GM11168 (cell line): ENCODE measurements at regions not wholly inside any gene's neighbourhood (a gene's known extent, or its start where the extent isn't known, plus 50 kb on each side); places are given as distances from the start of the nearest gene placed in this dataset.

Experiments used
- in situ Hi-C: fragments of 300-500 bp; cut with MboI; formaldehyde crosslinking; loops from one replicate; pipeline ENCODE4 v1.12.0; 2022; ENCODE audit warnings: low sequenced_read_pairs; ENCODE audit not compliant: unreplicated experiment

DNA sequence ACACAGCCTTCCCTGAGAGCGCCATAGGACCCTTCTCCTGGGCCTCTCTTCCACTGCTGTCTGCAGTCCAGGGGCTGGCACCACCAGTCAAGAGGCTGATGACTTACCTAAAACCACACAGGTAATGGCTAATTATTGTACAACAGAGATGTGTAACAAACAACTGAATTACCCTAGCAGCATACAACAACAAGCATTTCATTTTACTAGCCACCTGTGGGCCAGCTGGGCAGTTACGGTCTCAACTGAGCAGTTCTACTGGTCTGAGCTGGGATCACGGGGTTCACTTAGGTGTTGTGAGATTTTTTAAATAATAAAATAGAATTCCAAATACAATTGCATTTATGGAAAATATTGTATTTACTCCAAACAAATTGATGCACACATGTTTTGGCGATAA is 431.9 kb downstream of the TNS3 start:
- in situ Hi-C loops, result no loop called here

DNA sequence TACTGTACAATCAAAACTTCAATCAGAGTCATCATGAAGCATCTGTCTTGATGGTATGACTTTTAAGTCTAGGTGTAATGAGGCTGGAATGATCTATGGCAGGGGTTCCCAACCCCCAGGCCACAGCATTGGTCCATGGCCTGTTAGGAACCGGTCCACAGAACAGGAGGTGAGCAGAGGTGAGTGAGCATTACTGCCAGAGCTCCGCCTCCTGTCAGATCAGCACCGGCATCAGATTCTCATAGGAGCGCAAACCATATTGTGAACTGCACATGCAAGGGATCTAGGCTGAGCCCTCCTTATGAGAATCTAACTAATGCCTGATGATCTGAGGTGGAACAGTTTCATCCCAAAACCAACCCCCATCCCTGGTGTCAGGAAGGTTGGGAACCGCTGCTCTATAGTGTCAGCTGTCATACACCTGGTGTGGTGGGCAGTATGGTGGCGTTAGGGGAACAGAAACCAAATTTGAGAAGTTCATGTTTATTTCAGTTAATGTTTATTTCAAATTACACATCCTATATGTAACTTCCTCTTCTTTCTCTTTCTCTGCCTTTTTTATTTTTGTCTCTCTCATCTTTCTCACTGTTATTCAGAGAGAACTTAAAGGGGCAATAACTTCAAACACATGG is 432.6 kb downstream of the TNS3 start:
- in situ Hi-C loops, result no loop called here

- in situ Hi-C loops, result no loop called here
These were observed 433.2 kb downstream of the TNS3 start for GRCh38 chr7:47148536-47149207.

GRCh38 chr7:47147213-47147631 is 434.7 kb downstream of the TNS3 start:
- in situ Hi-C loops, result no loop called here

- in situ Hi-C loops, result no loop called here
These were observed 435.9 kb downstream of the TNS3 start for GRCh38 chr7:47145982-47146381.

- in situ Hi-C loops, result no loop called here
These were observed 436.7 kb downstream of the TNS3 start for GRCh38 chr7:47145186-47145725.

DNA sequence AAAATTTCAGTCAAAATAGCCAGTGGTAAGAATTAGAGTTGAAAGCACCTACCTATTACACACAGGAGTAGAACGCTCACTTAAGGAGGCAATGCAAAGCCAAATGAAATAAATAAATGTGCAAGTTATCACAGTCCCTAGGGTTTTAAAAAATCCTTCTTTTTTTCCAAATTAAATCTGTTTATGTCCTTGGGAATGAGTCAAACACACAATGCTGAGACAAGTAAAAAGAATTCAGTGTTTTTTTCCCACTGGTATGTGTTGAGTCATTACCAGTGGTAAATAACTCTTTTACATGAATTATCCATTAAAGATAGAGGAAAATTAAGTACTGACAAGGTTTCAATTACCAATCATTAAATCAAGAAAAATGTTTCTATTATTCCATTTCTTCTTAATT is 438.6 kb downstream of the TNS3 start:
- in situ Hi-C loops, result no loop called here

- in situ Hi-C loops, result no loop called here
These were observed 439.1 kb downstream of the TNS3 start for GRCh38 chr7:47142867-47143175.

- in situ Hi-C loops, result no loop called here
These were observed 439.6 kb downstream of the TNS3 start for GRCh38 chr7:47142169-47142866.

- in situ Hi-C loops, result no loop called here
These were observed 449.4 kb downstream of the TNS3 start for GRCh38 chr7:47132471-47132870.

- in situ Hi-C loops, result no loop called here
These were observed 453.2 kb downstream of the TNS3 start for GRCh38 chr7:47128700-47129099.

- in situ Hi-C loops, result no loop called here
These were observed 456.4 kb downstream of the TNS3 start for GRCh38 chr7:47125529-47125928.

DNA sequence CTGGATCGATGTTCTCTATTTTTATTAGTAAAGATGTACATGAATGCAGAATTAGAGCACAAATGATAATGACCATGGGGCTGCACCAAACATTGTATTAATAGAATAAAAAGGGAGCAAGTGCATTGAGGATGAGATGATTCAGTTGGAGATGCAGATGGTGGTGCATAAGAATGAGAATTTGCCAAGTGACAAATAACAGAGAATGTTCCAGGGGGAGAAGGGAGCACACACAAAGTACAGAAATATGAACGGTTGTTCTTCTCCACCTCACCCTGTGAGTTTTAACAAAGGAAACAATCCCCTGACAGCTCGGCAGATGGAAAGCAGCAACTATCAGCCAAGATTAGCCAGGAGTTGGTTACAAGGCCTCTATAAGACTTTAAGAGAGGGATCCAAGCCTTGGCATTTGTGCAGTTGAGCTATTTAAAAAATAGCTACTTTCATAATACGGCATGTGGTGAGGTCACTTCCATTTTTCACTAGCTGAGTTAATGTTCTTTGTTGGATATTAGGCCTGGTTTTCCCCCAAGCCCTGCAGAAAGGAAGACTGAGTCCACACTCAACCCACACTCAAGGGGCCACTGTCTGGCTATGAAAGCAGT is 462.5 kb downstream of the TNS3 start:
- in situ Hi-C loops, result no loop called here

DNA sequence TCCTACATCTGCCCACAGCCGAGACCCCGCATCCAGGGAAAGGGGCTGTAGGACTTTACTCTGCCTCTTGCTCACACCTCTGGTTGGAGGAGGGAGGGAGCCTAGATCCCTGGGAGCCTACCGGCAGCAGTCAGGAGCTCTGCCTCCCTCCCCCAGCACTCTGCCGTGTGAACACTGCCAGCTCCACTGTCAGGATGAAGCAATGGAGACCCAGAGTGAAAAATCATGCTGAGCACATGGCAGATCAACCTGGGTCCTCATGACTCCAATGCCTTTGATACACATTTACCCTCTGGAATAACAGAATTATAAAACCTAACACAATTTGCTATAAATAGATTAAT is 477.7 kb downstream of the TNS3 start:
- in situ Hi-C loops, result no loop called here

GRCh38 chr7:47103498-47104205 is 478.3 kb downstream of the TNS3 start:
- in situ Hi-C loops, result no loop called here

DNA sequence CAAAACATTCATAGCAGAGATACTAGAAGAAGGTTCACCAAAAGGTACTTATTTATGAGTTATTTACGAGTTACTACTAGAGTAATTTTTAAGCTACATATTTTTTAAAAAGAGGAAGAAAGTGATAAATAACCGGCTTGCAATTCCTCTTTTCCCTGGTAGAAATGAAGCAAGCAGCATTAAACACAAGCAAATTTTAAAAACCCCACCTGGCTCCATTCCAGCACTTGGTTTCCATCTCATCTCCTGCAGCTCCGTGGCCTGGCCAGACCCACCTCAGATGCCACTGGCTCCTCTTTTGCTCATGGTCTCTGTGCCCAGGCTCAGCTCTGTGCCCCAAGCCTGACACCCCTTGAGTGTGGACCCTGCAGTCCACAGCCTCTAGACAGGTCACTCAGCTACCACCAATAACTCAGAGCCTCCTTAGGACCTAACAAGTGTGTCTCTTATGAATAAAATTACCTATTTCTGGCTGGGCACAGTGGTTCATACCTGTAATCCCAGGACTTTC is 479.5 kb downstream of the TNS3 start:
- in situ Hi-C loops, result no loop called here

DNA sequence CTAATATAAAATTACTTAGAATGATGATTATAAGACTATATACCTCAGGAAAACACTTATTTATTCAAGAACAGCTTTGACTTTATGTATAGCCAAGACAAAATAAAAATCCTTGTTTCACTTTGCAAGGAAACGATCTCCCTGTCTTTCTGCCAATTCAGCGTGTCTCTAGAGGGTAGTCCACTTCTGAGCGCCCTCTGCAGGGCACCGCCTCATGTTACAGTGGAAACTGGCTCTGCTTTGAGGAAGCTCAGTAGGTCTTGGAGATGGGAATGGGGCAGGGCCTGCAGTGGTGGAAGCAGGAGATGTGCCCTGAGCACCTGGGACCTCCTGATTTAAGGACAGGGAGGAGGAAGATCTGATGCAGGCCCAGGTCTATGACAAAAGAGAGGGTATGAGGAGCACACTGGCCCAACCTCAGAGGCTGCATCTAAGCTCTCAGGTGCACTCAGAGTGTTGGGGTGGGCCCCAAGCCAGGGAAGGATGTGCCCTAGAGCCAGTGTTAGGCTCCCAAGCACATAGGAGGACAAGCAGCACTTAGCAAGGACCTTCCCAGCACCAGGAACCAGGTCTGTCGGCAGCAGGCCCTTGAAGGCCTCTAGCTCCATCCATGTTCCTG is 481.0 kb downstream of the TNS3 start:
- in situ Hi-C loops, result no loop called here

DNA sequence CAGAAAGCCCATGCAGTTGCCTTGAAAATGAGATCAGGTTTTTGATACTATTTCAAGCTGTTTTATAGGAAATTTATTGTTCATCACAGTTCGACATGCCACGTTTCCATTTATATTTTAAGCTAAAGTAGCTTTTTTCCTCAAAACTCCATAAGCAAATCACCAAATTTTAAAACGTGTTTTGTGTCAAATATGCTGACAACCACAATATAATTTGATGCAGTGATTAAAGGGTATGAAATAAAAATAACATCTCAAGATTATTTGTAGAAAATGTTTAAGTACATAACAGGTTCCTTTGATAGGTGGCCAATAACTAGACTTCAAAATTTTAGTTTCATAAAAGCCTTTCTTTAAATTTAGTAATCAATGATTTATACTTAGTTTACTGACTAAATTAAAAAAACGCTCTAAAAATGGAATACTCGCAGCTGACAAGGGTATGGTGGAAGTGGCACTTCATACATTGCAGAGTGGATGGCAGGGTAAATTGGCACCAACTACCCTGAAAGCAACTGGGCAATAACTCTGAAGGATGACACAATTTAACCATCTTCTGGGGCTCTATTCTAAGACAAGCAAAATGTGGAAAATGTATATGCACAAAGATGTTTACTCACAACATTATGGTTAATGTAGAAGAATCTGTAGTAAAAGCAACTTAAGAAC is 481.6 kb downstream of the TNS3 start:
- in situ Hi-C loops, result no loop called here

DNA sequence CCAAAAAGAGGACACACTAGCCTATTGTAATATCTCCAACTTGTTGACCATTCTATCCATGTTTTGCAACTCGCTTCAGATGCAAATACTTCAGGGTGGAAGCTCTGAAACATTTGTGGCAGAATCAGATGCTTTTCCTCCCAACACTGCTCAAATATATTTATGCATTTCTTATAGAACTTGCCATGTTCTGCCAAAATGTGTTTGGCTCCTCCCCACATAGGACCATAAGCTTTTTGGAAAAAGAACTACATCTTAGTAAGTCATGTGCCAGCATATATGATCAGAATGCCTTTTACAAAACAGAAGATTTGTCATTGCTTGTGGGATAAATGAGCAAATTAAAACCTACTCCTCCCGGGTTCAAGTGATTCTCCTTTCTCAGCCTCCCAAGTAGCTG is 484.5 kb downstream of the TNS3 start:
- in situ Hi-C loops, result no loop called here
